ENCODE measurements at regions not wholly inside any gene's neighbourhood (a gene's known extent, or its start where the extent isn't known, plus 50 kb on each side); places are given as distances from the start of the nearest gene placed in this dataset.

DNA sequence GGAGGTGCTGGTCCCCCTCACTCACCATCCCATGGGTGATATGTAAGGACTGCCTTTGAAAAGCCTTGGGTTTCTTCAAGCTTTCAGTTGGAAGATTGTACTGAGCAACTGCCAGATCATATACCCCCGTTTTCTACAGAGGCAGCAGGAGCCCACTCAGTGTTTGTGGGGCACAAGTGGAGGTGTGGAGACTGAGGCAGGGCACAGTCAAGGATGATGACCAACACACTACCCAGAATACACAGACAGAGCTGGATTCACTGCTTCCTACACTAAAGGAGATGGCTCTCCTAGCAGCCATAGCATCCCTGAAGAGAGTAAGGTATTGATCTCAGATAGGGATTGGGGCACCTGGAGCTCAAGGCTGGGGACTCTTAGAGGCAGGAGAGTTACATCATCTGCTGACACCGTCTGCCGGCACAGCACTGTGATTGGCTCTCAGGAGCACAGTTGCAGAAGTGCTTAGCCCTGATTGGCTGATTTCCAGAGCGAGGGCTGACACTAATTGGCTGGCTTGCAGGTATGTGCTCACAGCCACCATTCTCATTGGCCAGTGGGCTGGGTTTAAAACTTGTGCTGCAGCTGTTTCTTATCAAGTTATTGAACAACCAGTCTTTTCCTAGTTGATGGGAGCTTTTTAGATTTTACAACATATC is 77.9 kb upstream of the PFKP start:
- intact Hi-C loops (cut with micrococcal nuclease) = no loop called here
- Histone ChIP-seq H3K4me3 (no peak overlapping the region), H3K9me3 (replicated peaks) (peaks cover 11% of the 10 kb centered on the region), H3K27ac (replicated peaks) (no peak overlapping the region), H3K36me3 (no peaks in the 10 kb centered on the region), H3K4me1 (no peaks in the 10 kb centered on the region), H3K27me3 (ENCODE audit: low read depth) (peaks cover 48% of the 10 kb centered on the region)
- no peak for DNase-seq
- TF ChIP-seq, protein P1, sequence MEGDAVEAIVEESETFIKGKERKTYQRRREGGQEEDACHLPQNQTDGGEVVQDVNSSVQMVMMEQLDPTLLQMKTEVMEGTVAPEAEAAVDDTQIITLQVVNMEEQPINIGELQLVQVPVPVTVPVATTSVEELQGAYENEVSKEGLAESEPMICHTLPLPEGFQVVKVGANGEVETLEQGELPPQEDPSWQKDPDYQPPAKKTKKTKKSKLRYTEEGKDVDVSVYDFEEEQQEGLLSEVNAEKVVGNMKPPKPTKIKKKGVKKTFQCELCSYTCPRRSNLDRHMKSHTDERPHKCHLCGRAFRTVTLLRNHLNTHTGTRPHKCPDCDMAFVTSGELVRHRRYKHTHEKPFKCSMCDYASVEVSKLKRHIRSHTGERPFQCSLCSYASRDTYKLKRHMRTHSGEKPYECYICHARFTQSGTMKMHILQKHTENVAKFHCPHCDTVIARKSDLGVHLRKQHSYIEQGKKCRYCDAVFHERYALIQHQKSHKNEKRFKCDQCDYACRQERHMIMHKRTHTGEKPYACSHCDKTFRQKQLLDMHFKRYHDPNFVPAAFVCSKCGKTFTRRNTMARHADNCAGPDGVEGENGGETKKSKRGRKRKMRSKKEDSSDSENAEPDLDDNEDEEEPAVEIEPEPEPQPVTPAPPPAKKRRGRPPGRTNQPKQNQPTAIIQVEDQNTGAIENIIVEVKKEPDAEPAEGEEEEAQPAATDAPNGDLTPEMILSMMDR (IDR thresholded peaks at IDR 0.05; ENCODE audit: borderline replicate concordance) = no peak

DNA sequence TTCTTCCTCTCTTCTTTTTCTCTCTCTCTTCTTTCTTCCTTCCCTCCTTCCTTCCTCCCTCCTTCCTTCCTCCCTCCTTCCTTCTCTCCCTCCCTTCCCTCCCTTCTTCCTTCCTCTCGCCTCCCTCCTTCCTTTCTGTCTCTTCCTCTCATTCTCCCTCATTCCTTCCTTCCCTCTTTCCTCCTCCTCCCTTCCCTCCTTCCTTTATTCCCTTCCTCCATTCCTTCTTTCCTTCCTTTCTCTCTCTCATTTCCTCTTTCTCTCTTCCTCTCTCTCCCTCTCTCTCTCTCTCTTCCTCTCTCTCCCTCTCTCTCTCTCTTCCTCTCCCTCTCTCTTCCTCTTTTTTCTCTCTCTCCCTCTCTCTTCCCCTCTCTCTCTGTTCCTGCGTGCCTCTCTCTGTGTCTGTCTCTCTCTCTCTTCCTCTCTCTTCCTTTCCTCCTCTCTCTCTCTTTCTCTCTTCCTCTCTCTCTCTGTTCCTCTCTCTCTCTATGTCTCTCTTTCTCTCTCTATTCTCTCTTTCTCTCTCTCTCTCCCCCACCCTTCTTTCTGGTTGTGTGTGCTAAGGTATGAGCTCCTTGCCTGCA is 80.1 kb upstream of the PFKP start:
- no peak overlapping the region for H3K27ac ChIP-seq (replicated peaks)
- peaks cover 11% of the 10 kb centered on the region for H3K9me3 ChIP-seq (replicated peaks)
- peaks cover 60% of the 10 kb centered on the region for H3K27me3 ChIP-seq (ENCODE audit: low read depth)
- TF ChIP-seq, protein P1 (IDR thresholded peaks at IDR 0.05; ENCODE audit: borderline replicate concordance) = no peak
- H3K36me3 ChIP-seq = no peaks in the 10 kb centered on the region
- no peak for DNase-seq
- no peak overlapping the region for H3K4me3 ChIP-seq
- no peaks in the 10 kb centered on the region for H3K4me1 ChIP-seq
- intact Hi-C loops (cut with micrococcal nuclease) = no loop called here

DNA sequence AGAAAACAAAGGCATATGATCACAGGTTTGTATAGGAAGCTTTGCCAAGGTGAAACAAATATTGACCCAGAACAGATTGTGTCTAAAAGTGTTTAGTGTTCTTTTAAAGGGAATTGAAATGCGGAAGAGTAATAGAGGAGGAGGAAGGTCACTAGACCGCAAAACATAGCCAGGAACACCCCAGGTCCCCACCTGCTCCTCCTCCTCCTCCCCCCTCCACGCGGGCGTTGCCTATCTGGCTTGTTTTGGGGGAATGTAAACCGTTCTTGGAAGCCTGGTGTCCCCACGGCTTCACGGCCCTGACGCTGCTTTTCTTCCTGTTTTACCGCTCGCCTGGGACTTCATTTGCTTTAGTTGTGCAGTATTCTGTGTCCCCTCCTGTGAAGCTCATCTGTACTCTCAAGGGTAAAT is 81.0 kb upstream of the PFKP start:
- intact Hi-C loops (cut with micrococcal nuclease) = no loop called here
- H3K27ac ChIP-seq (replicated peaks) = no peak overlapping the region
- TF ChIP-seq, protein P1 (IDR thresholded peaks at IDR 0.05; ENCODE audit: borderline replicate concordance) = no peak
- DNase-seq = no peak
- H3K27me3 ChIP-seq (ENCODE audit: low read depth) = peaks cover 68% of the 10 kb centered on the region
- H3K9me3 ChIP-seq (replicated peaks) = peaks cover 11% of the 10 kb centered on the region
- H3K4me1 ChIP-seq = no peaks in the 10 kb centered on the region
- H3K36me3 ChIP-seq = no peaks in the 10 kb centered on the region
- H3K4me3 ChIP-seq = no peak overlapping the region

GRCh38 chr10:2985729-2986232 is 81.6 kb upstream of the PFKP start:
- H3K27me3 ChIP-seq (ENCODE audit: low read depth) = peaks cover 71% of the 10 kb centered on the region
- H3K4me1 ChIP-seq = no peaks in the 10 kb centered on the region
- no peak for DNase-seq
- H3K9me3 ChIP-seq (replicated peaks) = peaks cover 11% of the 10 kb centered on the region
- intact Hi-C loops (cut with micrococcal nuclease) = no loop called here
- H3K27ac ChIP-seq (replicated peaks) = no peak overlapping the region
- no peaks in the 10 kb centered on the region for H3K36me3 ChIP-seq
- H3K4me3 ChIP-seq = no peak overlapping the region
- TF ChIP-seq, protein P1 (IDR thresholded peaks at IDR 0.05; ENCODE audit: borderline replicate concordance) = no peak

- Histone ChIP-seq H3K27me3 (ENCODE audit: low read depth) (peaks cover 71% of the 10 kb centered on the region), H3K4me1 (no peaks in the 10 kb centered on the region), H3K27ac (replicated peaks) (no peak overlapping the region), H3K9me3 (replicated peaks) (peaks cover 10% of the 10 kb centered on the region), H3K4me3 (no peak overlapping the region), H3K36me3 (no peaks in the 10 kb centered on the region)
- DNase-seq = no peak
- TF ChIP-seq, protein P1 (IDR thresholded peaks at IDR 0.05; ENCODE audit: borderline replicate concordance) = no peak
- intact Hi-C loops (cut with micrococcal nuclease) = no loop called here
Observed at GRCh38 chr10:2984682-2985081, 82.7 kb upstream of the PFKP start.

Measured in left ventricle myocardium inferior (tissue), 1 donor.